DND-41 (cell line): ENCODE measurements at regions not wholly inside any gene's neighbourhood (a gene's known extent, or its start where the extent isn't known, plus 50 kb on each side); places are given as distances from the start of the nearest gene placed in this dataset.
A peak's percentile ranks its signal among the peaks of the same experiment; 100 is the strongest.

Experiments
- ATAC-seq: fragments of 200-7000 bp; cut with Tn5 transposase; 3 replicates; pipeline ENCODE4 v1.9.1; 2021; ENCODE audit warnings: low read depth; ENCODE audit not compliant: insufficient read depth
- DNase-seq: peaks from one replicate; pipeline ENCODE4 v3.0.0-alpha.2; 2020
- H2AFZ ChIP-seq: 2 replicates; pipeline ENCODE4 v1.6.0; 2012; ENCODE audit warnings: low read depth, low read length
- H3K27ac ChIP-seq: 2 replicates; pipeline ENCODE4 v1.5.1; 2012; ENCODE audit warnings: low read length, inconsistent platforms
- H3K27me3 ChIP-seq: fragments of 200-600 bp; sonication (generic); 2 replicates; pipeline ENCODE4 v1.6.0; 2012; ENCODE audit warnings: low read length, mild to moderate bottlenecking, inconsistent platforms; ENCODE audit not compliant: insufficient read depth, poor library complexity
- H3K36me3 ChIP-seq: 2 replicates; pipeline ENCODE4 v1.5.1; 2012; ENCODE audit warnings: low read length, inconsistent platforms; ENCODE audit not compliant: insufficient read depth
- H3K4me1 ChIP-seq: 2 replicates; pipeline ENCODE4 v1.5.1; 2012; ENCODE audit warnings: mild to moderate bottlenecking, low read length; ENCODE audit not compliant: insufficient read depth
- H3K4me2 ChIP-seq: 2 replicates; pipeline ENCODE4 v1.6.0; 2012; ENCODE audit warnings: mild to moderate bottlenecking, moderate library complexity, low read length, inconsistent platforms; ENCODE audit not compliant: insufficient read depth
- H3K4me3 ChIP-seq, 2 experiments: fragments of 200-600 bp in 1 of 2; shearing (Covaris generic) in 1 of 2; 2 replicates each; pipeline ENCODE4 v1.5.1; 2012 to 2016; ENCODE audit warnings: inconsistent platforms in 2 of 2, low read length in 2 of 2, mild to moderate bottlenecking in 2 of 2, low read depth in 1 of 2, moderate library complexity in 1 of 2
- H3K79me2 ChIP-seq: 2 replicates; pipeline ENCODE4 v1.6.0; 2012; ENCODE audit warnings: low read length, inconsistent platforms; ENCODE audit not compliant: insufficient read depth
- H3K9ac ChIP-seq: 2 replicates; pipeline ENCODE4 v1.6.0; 2012; ENCODE audit warnings: low read depth, mild to moderate bottlenecking, inconsistent platforms, low read length, moderate library complexity
- H3K9me3 ChIP-seq: 2 replicates; pipeline ENCODE4 v1.5.1; 2012; ENCODE audit warnings: low read length, moderate library complexity, mild to moderate bottlenecking, inconsistent platforms; ENCODE audit not compliant: insufficient read depth, severe bottlenecking
- H4K20me1 ChIP-seq: 2 replicates; pipeline ENCODE4 v1.6.0; 2012; ENCODE audit warnings: low read length; ENCODE audit not compliant: insufficient read depth
- CTCF ChIP-seq: IDR thresholded peaks from 2 replicates; pipeline ENCODE4 v1.5.1; 2012; ENCODE audit warnings: borderline replicate concordance, low read length, moderate library complexity, mild to moderate bottlenecking; ENCODE audit not compliant: poor library complexity, severe bottlenecking; ENCODE audit errors: extremely low read depth
- EZH2 ChIP-seq: IDR thresholded peaks from 3 replicates; pipeline ENCODE4 v1.6.1; 2012; ENCODE audit warnings: borderline replicate concordance, low read depth, mild to moderate bottlenecking, moderate library complexity, low read length, inconsistent platforms; ENCODE audit not compliant: severe bottlenecking

DNA sequence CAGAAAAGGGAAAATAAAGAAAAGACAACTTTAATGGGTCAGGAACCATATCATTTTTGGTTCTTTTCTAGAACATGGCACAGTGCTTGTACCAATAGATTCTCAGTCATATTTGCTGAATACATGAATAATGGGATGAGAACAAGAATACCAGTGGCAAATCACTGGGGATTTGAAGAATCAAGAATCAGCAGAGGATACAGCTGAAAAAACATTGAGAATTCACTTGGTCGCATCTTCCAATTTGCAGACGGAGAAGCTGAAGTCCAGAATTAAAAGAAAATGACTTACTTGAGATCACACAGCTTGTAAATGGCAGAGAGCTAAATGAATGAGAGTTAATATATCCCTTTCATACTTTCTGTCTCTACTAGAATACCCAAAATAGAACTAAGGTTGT, 362.2 kb downstream of the RAD51AP2 start:
- no peak overlapping the region for H3K9ac ChIP-seq
- no peaks in the 10 kb centered on the region for H4K20me1 ChIP-seq
- H3K36me3 ChIP-seq = no peaks in the 10 kb centered on the region
- H3K9me3 ChIP-seq = no peaks in the 10 kb centered on the region
- H3K79me2 ChIP-seq = no peaks in the 10 kb centered on the region
- no peak overlapping the region for H3K27ac ChIP-seq
- no peak overlapping the region for H3K4me3 ChIP-seq
- DNase-seq = no peak
- no peak overlapping the region for H2AFZ ChIP-seq
- no peaks in the 10 kb centered on the region for H3K27me3 ChIP-seq
- TF ChIP-seq CTCF (no peak), EZH2 (no peak)
- H3K4me2 ChIP-seq = no peak overlapping the region
- H3K4me1 ChIP-seq = no peaks in the 10 kb centered on the region
- no peak for ATAC-seq

GRCh38 chr2:17149945-17150344, 368.3 kb downstream of the RAD51AP2 start:
- Histone ChIP-seq H3K79me2 (no peaks in the 10 kb centered on the region), H4K20me1 (no peaks in the 10 kb centered on the region), H3K4me2 (no peak overlapping the region), H3K4me1 (no peaks in the 10 kb centered on the region), H2AFZ (no peak overlapping the region), H3K9me3 (no peaks in the 10 kb centered on the region), H3K27ac (no peak overlapping the region), H3K9ac (no peak overlapping the region), H3K4me3 (no peak overlapping the region), H3K36me3 (no peaks in the 10 kb centered on the region), H3K27me3 (no peaks in the 10 kb centered on the region)
- DNase-seq (no peak), ATAC-seq (no peak)
- TF ChIP-seq CTCF = no peak
- TF ChIP-seq EZH2 = no peak

- Histone ChIP-seq H4K20me1 (no peaks in the 10 kb centered on the region), H3K4me2 (no peak overlapping the region), H3K4me1 (no peaks in the 10 kb centered on the region), H3K4me3 (no peak overlapping the region), H3K36me3 (no peaks in the 10 kb centered on the region), H3K79me2 (no peaks in the 10 kb centered on the region), H3K27ac (no peak overlapping the region), H3K27me3 (no peaks in the 10 kb centered on the region), H2AFZ (no peak overlapping the region), H3K9me3 (no peaks in the 10 kb centered on the region), H3K9ac (no peak overlapping the region)
- no peak for ATAC-seq
- TF ChIP-seq EZH2 = no peak
- peak; percentile 29 for TF ChIP-seq CTCF
- no peak for DNase-seq
These were observed 369.7 kb downstream of the RAD51AP2 start for GRCh38 chr2:17148407-17149145.
